Neural cell (in vitro differentiated cells): ENCODE measurements at regions not wholly inside any gene's neighbourhood (a gene's known extent, or its start where the extent isn't known, plus 50 kb on each side); places are given as distances from the start of the nearest gene placed in this dataset.

Experiments used
- H2AFZ ChIP-seq: fragments of 200-600, 300-800 bp; sonication (generic), shearing (Covaris generic); 2 replicates; pipeline ENCODE4 v1.6.0; 2014; ENCODE audit warnings: low read depth, mild to moderate bottlenecking, antibody characterized with exemption, low read length, moderate library complexity
- H3F3A ChIP-seq: fragments of 200-600 bp; shearing (Covaris generic); 2 replicates; pipeline ENCODE4 v1.6.1; 2016; ENCODE audit warnings: mild to moderate bottlenecking, moderate library complexity, mixed read lengths, antibody characterized with exemption, low read length; ENCODE audit not compliant: insufficient read depth, poor library complexity, severe bottlenecking
- H3K27ac ChIP-seq: fragments of 200-600, 300-800 bp; sonication (generic), shearing (Covaris generic); 2 replicates; pipeline ENCODE4 v1.5.1; 2014; ENCODE audit warnings: mild to moderate bottlenecking, low read length, moderate library complexity
- H3K27me3 ChIP-seq: fragments of 300-800, 200-600 bp; sonication (generic), shearing (Covaris generic); 2 replicates; pipeline ENCODE4 v1.6.0; 2014; ENCODE audit warnings: mild to moderate bottlenecking, low read depth, low read length, moderate library complexity; ENCODE audit not compliant: insufficient read depth
- H3K36me3 ChIP-seq: fragments of 300-800, 200-600 bp; sonication (generic), shearing (Covaris generic); 2 replicates; pipeline ENCODE4 v1.5.1; 2014; ENCODE audit warnings: mild to moderate bottlenecking, antibody characterized with exemption, low read length, moderate library complexity; ENCODE audit not compliant: insufficient read depth
- H3K4me2 ChIP-seq: fragments of 300-800, 200-600 bp; sonication (generic), shearing (Covaris generic); 2 replicates; pipeline ENCODE4 v1.6.0; 2014; ENCODE audit warnings: mild to moderate bottlenecking, low read length
- H3K4me3 ChIP-seq: fragments of 300-800, 200-600 bp; sonication (generic), shearing (Covaris generic); 2 replicates; pipeline ENCODE4 v1.5.1; 2014; ENCODE audit warnings: mild to moderate bottlenecking, low read length, moderate library complexity
- H3K79me2 ChIP-seq: fragments of 200-600 bp; shearing (Covaris generic); replicated peaks from 2 replicates; pipeline ENCODE4 v1.6.0; 2014; ENCODE audit warnings: mild to moderate bottlenecking, low read length, moderate library complexity; ENCODE audit not compliant: insufficient read depth
- H3K9ac ChIP-seq: fragments of 300-800, 200-600 bp; sonication (generic), shearing (Covaris generic); 2 replicates; pipeline ENCODE4 v1.6.1; 2016; ENCODE audit warnings: mild to moderate bottlenecking, low read length, mixed read lengths
- H3K9me2 ChIP-seq: fragments of 200-600 bp; shearing (Covaris generic); 2 replicates; pipeline ENCODE4 v1.6.1; 2016; ENCODE audit warnings: mild to moderate bottlenecking, low read length, mixed read lengths; ENCODE audit not compliant: insufficient read depth
- H3K9me3 ChIP-seq: fragments of 200-600, 300-800 bp; sonication (generic), shearing (Covaris generic); 2 replicates; pipeline ENCODE4 v1.6.1; 2016; ENCODE audit warnings: mild to moderate bottlenecking, mixed run types, low read length, moderate library complexity, mixed read lengths
- H4K20me1 ChIP-seq: fragments of 200-600 bp; shearing (Covaris generic); 2 replicates; pipeline ENCODE4 v1.6.1; 2016; ENCODE audit warnings: mild to moderate bottlenecking, mixed run types; ENCODE audit not compliant: insufficient read depth
- CTCF ChIP-seq: fragments of 450-650 bp; IDR thresholded peaks from 2 replicates; pipeline ENCODE4 v1.5.1; 2014; ENCODE audit warnings: antibody characterized with exemption, mild to moderate bottlenecking, moderate library complexity; ENCODE audit not compliant: poor library complexity, severe bottlenecking
- EP300 ChIP-seq: fragments of 450-650 bp; conservative IDR thresholded peaks from 2 replicates; pipeline ENCODE4 v1.6.1; 2014; ENCODE audit warnings: antibody characterized with exemption, mild to moderate bottlenecking, moderate library complexity; ENCODE audit not compliant: poor library complexity, severe bottlenecking
- EZH2 ChIP-seq: fragments of 200-600, 300-800 bp; shearing (Covaris generic), sonication (generic); IDR thresholded peaks from 2 replicates; pipeline ENCODE4 v1.6.1; 2014; ENCODE audit warnings: antibody characterized with exemption, low read length, borderline replicate concordance, mild to moderate bottlenecking; ENCODE audit not compliant: insufficient read depth, poor library complexity, severe bottlenecking
- MXI1 ChIP-seq: fragments of 450-650 bp; conservative IDR thresholded peaks from 2 replicates; pipeline ENCODE4 v1.6.1; 2014; ENCODE audit warnings: antibody characterized with exemption, mild to moderate bottlenecking; ENCODE audit not compliant: poor library complexity, severe bottlenecking
- POLR2AphosphoS5 ChIP-seq: IDR thresholded peaks from 2 replicates; pipeline ENCODE4 v1.6.1; 2012
- RAD21 ChIP-seq: fragments of 450-650 bp; conservative IDR thresholded peaks from 2 replicates; pipeline ENCODE4 v1.6.1; 2014; ENCODE audit warnings: antibody characterized with exemption, mild to moderate bottlenecking, moderate library complexity
- REST ChIP-seq: IDR thresholded peaks from 2 replicates; pipeline ENCODE4 v1.6.1; 2012; ENCODE audit warnings: borderline replicate concordance
- SMC3 ChIP-seq: fragments of 450-650 bp; conservative IDR thresholded peaks from 2 replicates; pipeline ENCODE4 v1.6.1; 2014; ENCODE audit warnings: antibody characterized with exemption, mild to moderate bottlenecking, moderate library complexity; ENCODE audit not compliant: poor library complexity
- TAF1 ChIP-seq: IDR thresholded peaks from 2 replicates; pipeline ENCODE4 v1.6.1; 2012; ENCODE audit warnings: low read depth

GRCh38 chr16:7791028-7791590, 458.5 kb downstream of the RBFOX1 start:
- Histone ChIP-seq H3K27me3 (no peaks in the 10 kb centered on the region), H3K4me2 (no peak overlapping the region), H3K79me2 (no peaks in the 10 kb centered on the region), H3K9me3 (no peaks in the 10 kb centered on the region), H3K27ac (no peak overlapping the region), H3K9me2 (no peaks in the 10 kb centered on the region), H3F3A (no peaks in the 10 kb centered on the region), H3K4me3 (no peak overlapping the region), H2AFZ (no peak overlapping the region), H4K20me1 (no peaks in the 10 kb centered on the region), H3K9ac (no peak overlapping the region), H3K36me3 (no peaks in the 10 kb centered on the region)
- TF ChIP-seq EP300 (no peak), EZH2 (no peak), SMC3 (no peak), RAD21 (no peak), MXI1 (no peak), POLR2AphosphoS5 (no peak), TAF1 (no peak), REST (no peak), CTCF (no peak)

- Histone ChIP-seq H3K4me3 (no peak overlapping the region), H3K27ac (no peak overlapping the region), H3K9ac (no peak overlapping the region), H2AFZ (no peak overlapping the region), H3K9me2 (no peaks in the 10 kb centered on the region), H3K79me2 (no peaks in the 10 kb centered on the region), H3K36me3 (no peaks in the 10 kb centered on the region), H3K9me3 (no peaks in the 10 kb centered on the region), H3F3A (no peaks in the 10 kb centered on the region), H3K27me3 (no peaks in the 10 kb centered on the region), H3K4me2 (no peak overlapping the region), H4K20me1 (no peaks in the 10 kb centered on the region)
- TF ChIP-seq RAD21, result no peak
- TF ChIP-seq POLR2AphosphoS5, result no peak
- TF ChIP-seq EP300, result no peak
- no peak for TF ChIP-seq TAF1
- TF ChIP-seq EZH2, result no peak
- no peak for TF ChIP-seq REST
Observed at GRCh38 chr16:7775072-7775488, 442.4 kb downstream of the RBFOX1 start.
